Heart left ventricle (tissue), 13 donors: ENCODE measurements at regions not wholly inside any gene's neighbourhood (a gene's known extent, or its start where the extent isn't known, plus 50 kb on each side); places are given as distances from the start of the nearest gene placed in this dataset.

Experiments
- POLR2A ChIP-seq, 2 donors: fragments of 450-650 bp; IDR thresholded peaks; one replicate each; pipeline ENCODE4 v1.6.1; 2017; ENCODE audit warnings: antibody characterized with exemption in 2 of 2, mild to moderate bottlenecking in 2 of 2, moderate library complexity in 2 of 2
- TF ChIP-seq, protein P1 (sequence below), 12 donors: fragments of 200-600 bp; sonication (generic) in 4 of 12; IDR thresholded peaks; one replicate each; pipeline versions ENCODE4 v1.5.0 to v1.8.0; 2018 to 2022; ENCODE audit warnings: antibody characterized with exemption in 12 of 12, mild to moderate bottlenecking in 5 of 12
- donor health status: ischemic (EF 13 %, LVEDD 7.1; RV severe dilation, severe dysfunction).
- donor health status: DM: no; HTN: yes; CAD: no.
- donor health status: DM: no; HTN: no; CAD: no.
- donor health status: ischemic (EF 25% LVEDD 6.9; RV normal size, moderate dysfunction).
- donor health status: ischemic (EF 25% LVEDD 5.7; RV mildly dilated, moderate dysfunction).
- donor health status: ischemic (EF 35%, LVEDD 5.7; RV mildly dilated, moderate dysfunction).
- donor health status: nonischemic (EF 11% LVEDD 7.7; RV severe dilation, severe dysfunction).
- donor health status: DM: yes; HTN: yes; CAD: no.
- donor health status: PGD.
- donor health status: ischemic (EF 29% LVEDD 5.4; RV normal size, mild dysfunction).
- donor health status: nonischemic (EF 23%, LVEDD 6.1; RV moderate dilation, normal function).

DNA sequence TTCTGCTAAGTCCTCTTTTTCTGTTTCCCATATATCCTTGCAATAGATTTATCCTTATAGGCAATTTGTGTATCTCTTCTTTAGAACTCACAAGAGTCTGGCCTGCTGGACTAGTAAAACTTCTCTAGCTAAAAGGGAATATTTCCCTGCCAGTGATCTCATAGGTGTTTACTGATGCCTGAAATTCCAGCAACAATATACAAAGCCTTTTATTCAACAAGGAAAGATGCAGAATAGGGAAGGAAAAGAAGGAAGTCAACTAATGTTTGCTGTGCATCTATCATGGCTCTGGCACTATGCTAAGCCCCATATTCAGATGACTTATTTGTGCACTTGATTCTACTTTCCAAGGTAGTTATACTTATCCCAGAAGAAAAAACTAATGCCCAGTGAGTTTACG lies 160.0 kb upstream of the DMRTA1 start:
- TF ChIP-seq, protein P1, sequence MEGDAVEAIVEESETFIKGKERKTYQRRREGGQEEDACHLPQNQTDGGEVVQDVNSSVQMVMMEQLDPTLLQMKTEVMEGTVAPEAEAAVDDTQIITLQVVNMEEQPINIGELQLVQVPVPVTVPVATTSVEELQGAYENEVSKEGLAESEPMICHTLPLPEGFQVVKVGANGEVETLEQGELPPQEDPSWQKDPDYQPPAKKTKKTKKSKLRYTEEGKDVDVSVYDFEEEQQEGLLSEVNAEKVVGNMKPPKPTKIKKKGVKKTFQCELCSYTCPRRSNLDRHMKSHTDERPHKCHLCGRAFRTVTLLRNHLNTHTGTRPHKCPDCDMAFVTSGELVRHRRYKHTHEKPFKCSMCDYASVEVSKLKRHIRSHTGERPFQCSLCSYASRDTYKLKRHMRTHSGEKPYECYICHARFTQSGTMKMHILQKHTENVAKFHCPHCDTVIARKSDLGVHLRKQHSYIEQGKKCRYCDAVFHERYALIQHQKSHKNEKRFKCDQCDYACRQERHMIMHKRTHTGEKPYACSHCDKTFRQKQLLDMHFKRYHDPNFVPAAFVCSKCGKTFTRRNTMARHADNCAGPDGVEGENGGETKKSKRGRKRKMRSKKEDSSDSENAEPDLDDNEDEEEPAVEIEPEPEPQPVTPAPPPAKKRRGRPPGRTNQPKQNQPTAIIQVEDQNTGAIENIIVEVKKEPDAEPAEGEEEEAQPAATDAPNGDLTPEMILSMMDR (IDR thresholded peaks at IDR 0.05), result no peak
- no peak for TF ChIP-seq POLR2A (IDR thresholded peaks at IDR 0.05)
